Keratinocyte (primary cell): ENCODE measurements at regions not wholly inside any gene's neighbourhood (a gene's known extent, or its start where the extent isn't known, plus 50 kb on each side); places are given as distances from the start of the nearest gene placed in this dataset.

Experiments used
- DNase-seq: peaks from one replicate; pipeline ENCODE4 v3.0.0-alpha.2; 2011; ENCODE audit warnings: low read depth, missing footprints, low spot score
- FAIRE-seq: peaks from 2 replicates; lab custom pipeline; 2011; peaks lifted over from hg19 to GRCh38; lab: Jason Lieb, UNC
- H2AFZ ChIP-seq: 2 replicates; pipeline ENCODE4 v1.6.0; 2012; ENCODE audit warnings: low read length, control low read depth, inconsistent platforms; ENCODE audit not compliant: control insufficient read depth
- H3K27ac ChIP-seq: 2 replicates; pipeline ENCODE4 v1.5.1; 2011; ENCODE audit warnings: low read length; ENCODE audit not compliant: control insufficient read depth, insufficient read depth
- H3K27me3 ChIP-seq: 3 replicates; pipeline ENCODE4 v1.6.0; 2011; ENCODE audit warnings: low read length; ENCODE audit not compliant: control insufficient read depth, insufficient read depth; ENCODE audit errors: extremely low read depth
- H3K36me3 ChIP-seq, 2 experiments: 2 replicates in 1 of 2; 3 replicates in 1 of 2; pipeline ENCODE4 v1.5.1; 2011; ENCODE audit warnings: low read length in 2 of 2, mild to moderate bottlenecking in 1 of 2; ENCODE audit not compliant: control insufficient read depth in 2 of 2, insufficient read depth in 2 of 2; ENCODE audit errors: extremely low read depth in 1 of 2
- H3K4me1 ChIP-seq: 3 replicates; pipeline ENCODE4 v1.5.1; 2011; ENCODE audit warnings: low read length; ENCODE audit not compliant: control insufficient read depth, insufficient read depth; ENCODE audit errors: extremely low read depth
- H3K4me2 ChIP-seq: 3 replicates; pipeline ENCODE4 v1.6.0; 2011; ENCODE audit warnings: low read depth, low read length; ENCODE audit not compliant: control insufficient read depth, insufficient read depth; ENCODE audit errors: extremely low read depth
- H3K4me3 ChIP-seq, 3 experiments: fragments of 200-600 bp in 1 of 3; sonication (generic) in 1 of 3; 2 replicates in 2 of 3; 3 replicates in 1 of 3; pipeline ENCODE4 v1.5.1; 2011 to 2016; ENCODE audit warnings: low read length in 3 of 3, mild to moderate bottlenecking in 3 of 3, control low read depth in 2 of 3, inconsistent platforms in 1 of 3, low read depth in 1 of 3, mixed read lengths in 1 of 3, mixed run types in 1 of 3, moderate library complexity in 1 of 3; ENCODE audit not compliant: control insufficient read depth in 2 of 3, insufficient read depth in 2 of 3; ENCODE audit errors: extremely low read depth in 1 of 3
- H3K79me2 ChIP-seq: 2 replicates; pipeline ENCODE4 v1.6.0; 2012; ENCODE audit warnings: low read length; ENCODE audit not compliant: control insufficient read depth, insufficient read depth
- H3K9ac ChIP-seq: 3 replicates; pipeline ENCODE4 v1.6.0; 2011; ENCODE audit warnings: low read length; ENCODE audit not compliant: control insufficient read depth, insufficient read depth; ENCODE audit errors: extremely low read depth
- H3K9me1 ChIP-seq: 3 replicates; pipeline ENCODE4 v1.6.0; 2011; ENCODE audit warnings: low read length; ENCODE audit not compliant: control insufficient read depth, insufficient read depth; ENCODE audit errors: extremely low read depth
- H3K9me3 ChIP-seq: 2 replicates; pipeline ENCODE4 v1.5.1; 2012; ENCODE audit warnings: low read depth, low read length; ENCODE audit not compliant: control insufficient read depth
- H4K20me1 ChIP-seq: 3 replicates; pipeline ENCODE4 v1.6.0; 2011; ENCODE audit warnings: low read length; ENCODE audit not compliant: control insufficient read depth, insufficient read depth; ENCODE audit errors: extremely low read depth
- CTCF ChIP-seq, 3 experiments: IDR thresholded peaks in 1 of 3; conservative IDR thresholded peaks in 1 of 3; optimal IDR thresholded peaks in 1 of 3; 2 replicates in 2 of 3; 3 replicates in 1 of 3; pipeline versions ENCODE3 to v1.5.1; 2011; ENCODE audit warnings: low read length in 3 of 3, mild to moderate bottlenecking in 3 of 3, moderate library complexity in 2 of 3, control low read depth in 1 of 3, inconsistent platforms in 1 of 3; ENCODE audit not compliant: insufficient read depth in 2 of 3; ENCODE audit errors: extremely low read depth in 1 of 3
- EZH2 ChIP-seq: IDR thresholded peaks from one replicate; pipeline ENCODE4 v1.6.1; 2012; ENCODE audit warnings: inconsistent platforms, mild to moderate bottlenecking, low read length, moderate library complexity
- dilution Hi-C: fragments of 300-500 bp; cut with MboI; formaldehyde crosslinking; loops from one replicate; pipeline ENCODE4 v1.7.0; 2020; ENCODE audit warnings: low sequenced_read_pairs; ENCODE audit not compliant: extremely low pct_ligation_motif_present
- small RNA-seq, 3 experiments: library from RNA; depleted of rRNA; stranded (forward); fragments of <200 nt; gene quantifications; one replicate each; pipeline ENCODE3, GENCODE V24; 2012; ENCODE audit warnings: low read depth in 3 of 3, low replicate concordance in 1 of 3; ENCODE audit not compliant: insufficient read length in 3 of 3

DNA sequence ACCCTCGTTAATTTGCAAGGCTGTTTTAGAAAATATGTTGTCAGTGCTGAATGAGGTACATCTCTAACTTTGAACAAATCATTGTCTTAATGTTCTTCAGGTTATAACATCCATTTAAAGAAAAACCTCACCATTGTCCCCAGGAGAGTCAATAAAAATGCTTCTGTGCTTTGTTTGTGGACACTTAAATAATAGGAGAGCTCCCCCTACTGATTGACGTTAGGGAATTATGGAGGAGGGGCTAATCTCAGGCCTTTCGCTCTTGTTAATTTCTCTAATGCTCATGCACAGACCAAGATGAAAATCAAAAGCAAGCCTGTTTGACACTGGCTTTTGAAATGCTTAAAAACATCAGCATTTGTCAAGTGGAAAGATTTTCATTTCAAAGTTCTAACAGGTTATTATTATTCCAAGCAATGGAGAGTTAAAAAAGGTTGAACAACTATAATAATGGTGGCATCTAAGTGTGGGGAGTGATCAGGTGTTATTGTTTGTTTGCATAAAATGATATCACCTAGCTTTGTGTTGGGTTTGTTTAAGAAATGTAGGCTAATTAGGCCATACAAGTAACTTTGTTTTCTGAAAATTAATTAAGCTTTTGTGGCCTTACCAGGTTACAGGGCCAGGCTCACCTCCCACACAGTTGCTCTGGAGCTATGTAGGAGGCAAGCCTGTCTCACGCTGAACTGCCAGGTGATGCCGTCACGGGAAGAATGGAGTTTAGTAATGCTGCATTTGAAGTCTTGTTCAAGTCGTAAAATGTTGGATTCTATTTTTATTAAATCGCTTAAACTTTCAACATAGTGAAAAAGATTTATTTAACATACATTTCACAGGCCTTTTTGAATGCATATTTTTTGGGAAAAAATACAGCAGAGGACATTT is 51.7 kb upstream of the SMIM21 start:
- Histone ChIP-seq H3K36me3 (no peaks in the 10 kb centered on the region), H3K4me1 (no peaks in the 10 kb centered on the region), H3K4me2 (no peak overlapping the region), H4K20me1 (no peaks in the 10 kb centered on the region), H3K9me3 (peaks cover 3% of the 10 kb centered on the region), H3K4me3 (no peak overlapping the region), H3K79me2 (no peaks in the 10 kb centered on the region), H3K9ac (no peak overlapping the region), H3K27ac (no peak overlapping the region), H2AFZ (no peak overlapping the region), H3K9me1 (no peaks in the 10 kb centered on the region), H3K27me3 (no peaks in the 10 kb centered on the region)
- dilution Hi-C loops, result no loop called here
- FAIRE-seq (peak; percentile 71), DNase-seq (peak; percentile 13)
- TF ChIP-seq EZH2 (no peak), CTCF (optimal IDR thresholded peaks at IDR 0.05 in 1 of 3, IDR thresholded peaks at IDR 0.05 in 1 of 3, conservative IDR thresholded peaks at IDR 0.05 in 1 of 3; ENCODE audit: extremely low read depth in 1 of 3, insufficient read depth in 2 of 3, low read length in 3 of 3) (peak; percentile 33 to 66 (median 46))

- Histone ChIP-seq H3K27me3 (no peaks in the 10 kb centered on the region), H3K79me2 (no peaks in the 10 kb centered on the region), H3K27ac (no peak overlapping the region), H3K4me1 (no peaks in the 10 kb centered on the region), H3K9me3 (peaks cover 2% of the 10 kb centered on the region), H3K9ac (no peak overlapping the region), H2AFZ (no peak overlapping the region), H3K36me3 (no peaks in the 10 kb centered on the region), H3K4me2 (no peak overlapping the region), H3K9me1 (no peaks in the 10 kb centered on the region), H3K4me3 (no peak overlapping the region), H4K20me1 (no peaks in the 10 kb centered on the region)
- DNase-seq, result peak; percentile 4
- no peak for FAIRE-seq
- dilution Hi-C loops, result no loop called here
- TF ChIP-seq CTCF (optimal IDR thresholded peaks at IDR 0.05 in 1 of 3, IDR thresholded peaks at IDR 0.05 in 1 of 3, conservative IDR thresholded peaks at IDR 0.05 in 1 of 3; ENCODE audit: extremely low read depth in 1 of 3, insufficient read depth in 2 of 3, low read length in 3 of 3), result no peak
- no peak for TF ChIP-seq EZH2
Measured at GRCh38 chr18:75477900-75478299, 50.4 kb upstream of the SMIM21 start.

Small RNAs in the stretch of these regions (small RNA-seq; reads per million reads assigned to genes)
- 0 reads per million in 3 experiments for gene AC021506.2
